ENCODE measurements at regions not wholly inside any gene's neighbourhood (a gene's known extent, or its start where the extent isn't known, plus 50 kb on each side); places are given as distances from the start of the nearest gene placed in this dataset.

- TF ChIP-seq SUZ12 (IDR thresholded peaks at IDR 0.05; ENCODE audit: extremely low read depth, insufficient read depth, insufficient read length): no peak
- no peak for TF ChIP-seq YY1 (IDR thresholded peaks at IDR 0.05; ENCODE audit: insufficient read depth, insufficient read length)
Observed at GRCh38 chr6:169958510-169958909, 207.1 kb downstream of the ERMARD start.

All from NT2/D1 (cell line).